GM19043 (cell line): ENCODE measurements at regions not wholly inside any gene's neighbourhood (a gene's known extent, or its start where the extent isn't known, plus 50 kb on each side); places are given as distances from the start of the nearest gene placed in this dataset.

ENCODE experiments used
- ATAC-seq: cut with Tn5 transposase; IDR thresholded peaks from one replicate; pipeline ENCODE4 v1.9.1; 2021; ENCODE audit warnings: low read depth; ENCODE audit not compliant: unreplicated experiment

DNA sequence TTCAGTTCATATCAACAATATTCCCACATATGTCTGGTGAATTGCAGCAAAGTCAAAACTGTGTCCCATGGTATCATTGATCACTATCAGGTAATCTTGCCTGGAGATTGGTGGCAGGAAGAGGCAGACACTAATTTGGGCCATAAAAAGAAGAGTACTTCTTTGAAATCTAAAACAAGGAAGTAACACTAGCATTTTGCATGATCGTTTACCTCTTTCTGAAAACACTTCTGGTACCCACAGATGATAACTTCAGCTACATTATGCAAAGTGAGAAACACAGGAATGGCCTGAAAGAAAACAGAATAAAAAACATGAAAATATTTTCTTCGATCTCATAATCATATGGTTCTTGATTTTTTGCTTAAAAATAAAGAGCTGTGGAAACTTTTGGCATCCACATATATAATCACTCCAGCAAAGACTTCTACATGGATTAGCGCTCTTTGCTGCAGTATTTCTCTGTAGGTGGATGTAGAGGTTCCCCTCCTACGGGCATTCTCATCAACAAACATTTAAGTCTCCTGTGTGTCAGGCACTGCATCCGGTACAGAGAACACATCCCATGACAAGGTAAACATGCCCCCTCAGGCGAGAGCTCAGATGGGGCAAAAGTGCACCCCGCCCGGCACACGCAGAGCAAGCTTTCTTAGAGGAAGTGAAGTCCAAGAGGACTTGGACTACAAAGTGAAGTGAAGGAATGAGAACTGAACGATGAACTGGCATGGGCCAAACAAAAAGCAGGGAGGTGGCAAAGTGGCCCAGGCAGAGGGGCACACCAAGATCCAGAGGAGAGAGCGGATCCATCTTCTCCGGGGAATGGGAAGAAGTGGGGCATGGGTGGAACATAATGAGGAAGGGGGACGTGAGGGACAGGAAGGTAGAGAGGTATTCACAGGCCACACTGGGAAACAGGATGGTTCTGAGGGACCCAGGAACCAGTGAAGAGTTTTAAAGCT lies 68.0 kb upstream of the RIOK3 start:
- peak; percentile 61 for ATAC-seq

DNA sequence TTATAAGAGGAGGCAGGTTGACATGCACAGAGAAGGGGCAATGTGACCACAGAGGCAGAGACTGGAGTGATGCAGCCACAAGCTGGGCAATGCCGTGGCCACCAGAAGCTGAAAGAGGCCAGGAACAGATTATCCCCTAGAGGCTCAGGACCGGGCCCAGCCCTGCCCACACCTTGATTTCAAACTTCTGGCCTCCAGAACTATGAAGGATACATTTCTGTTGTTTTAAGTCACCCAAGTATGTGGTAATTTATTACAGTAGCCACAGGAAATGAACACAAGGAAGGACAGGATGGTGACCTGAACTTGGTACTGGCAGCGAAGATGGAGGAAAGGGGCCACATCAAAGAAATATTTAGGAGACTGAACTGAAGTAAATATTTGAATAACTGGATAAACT lies 66.8 kb upstream of the RIOK3 start:
- no peak for ATAC-seq

DNA sequence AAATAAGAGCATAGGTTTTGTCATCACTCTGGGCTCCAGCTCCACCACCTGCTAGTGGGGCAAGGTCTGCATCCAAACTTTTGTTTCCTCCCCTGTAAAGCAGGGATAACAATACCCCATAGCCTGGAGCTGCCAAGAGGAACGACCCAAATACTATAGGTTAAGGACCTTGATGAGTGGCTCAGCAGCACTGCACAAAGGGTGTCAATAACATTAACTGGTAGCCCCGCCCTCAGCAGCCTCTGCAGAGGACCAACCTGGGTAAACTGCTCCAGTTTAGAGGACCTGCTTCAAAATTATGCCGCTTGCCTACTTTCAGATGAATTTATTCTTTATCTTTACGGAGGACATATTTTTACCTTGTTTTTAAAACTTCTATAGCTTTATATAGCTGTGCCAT lies 65.8 kb upstream of the RIOK3 start:
- no peak for ATAC-seq

DNA sequence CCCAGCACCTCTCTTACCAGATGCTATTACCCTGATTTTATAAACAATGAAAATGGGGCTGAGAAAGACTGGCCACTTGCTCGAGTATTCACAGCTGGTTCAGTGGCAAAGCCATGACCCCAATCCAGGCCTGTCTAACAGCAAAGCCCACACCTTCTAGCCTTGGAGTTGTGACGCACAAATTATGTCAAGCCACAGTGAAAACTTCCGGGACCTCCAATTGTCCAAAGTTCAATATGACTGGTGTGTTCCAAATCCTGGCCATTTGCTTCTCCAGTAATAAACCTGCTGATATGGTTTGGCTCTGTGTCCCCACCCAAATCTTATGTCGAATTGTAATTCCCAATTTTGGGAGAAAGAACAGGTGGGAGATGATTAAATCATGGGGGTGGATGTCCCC lies 64.7 kb upstream of the RIOK3 start:
- ATAC-seq = no peak

DNA sequence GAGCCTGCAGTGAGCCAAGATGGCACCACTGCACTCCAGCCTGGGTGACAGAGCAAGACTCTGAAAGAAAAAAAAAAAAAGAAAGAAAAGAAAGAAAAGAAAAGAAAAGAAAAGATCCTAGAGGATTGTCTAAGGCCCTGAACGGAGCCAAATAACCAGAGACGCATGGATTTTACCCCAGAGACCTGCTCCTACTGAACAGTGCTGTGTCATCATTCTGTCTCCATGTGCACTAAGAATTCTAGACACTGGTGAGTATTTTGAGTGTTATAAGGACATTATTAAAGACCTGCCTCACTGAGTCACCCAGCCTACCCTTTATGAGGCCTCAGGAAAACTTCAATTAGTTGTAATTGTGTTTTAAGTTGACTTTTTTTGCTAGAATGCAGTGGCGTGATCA lies 61.9 kb upstream of the RIOK3 start:
- ATAC-seq = no peak

DNA sequence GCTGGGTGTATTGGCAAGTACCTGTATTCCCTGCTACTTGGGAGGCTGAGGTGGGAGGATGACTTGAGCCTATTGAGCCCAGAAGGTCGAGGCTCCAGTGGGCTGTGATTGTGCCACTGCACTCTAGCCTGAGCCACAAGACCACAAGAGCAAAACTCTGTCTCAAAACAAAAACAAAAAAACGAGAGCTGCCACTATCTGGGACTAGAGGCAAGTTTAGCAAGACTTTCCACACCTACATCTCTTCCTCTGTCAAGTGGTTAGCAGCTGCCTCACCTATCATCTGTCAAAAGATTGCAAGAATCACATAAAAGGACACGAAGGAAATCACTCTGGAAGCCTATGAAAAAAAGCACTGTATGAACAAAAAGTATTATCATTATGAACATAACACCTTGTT lies 55.2 kb upstream of the RIOK3 start:
- ATAC-seq = no peak

DNA sequence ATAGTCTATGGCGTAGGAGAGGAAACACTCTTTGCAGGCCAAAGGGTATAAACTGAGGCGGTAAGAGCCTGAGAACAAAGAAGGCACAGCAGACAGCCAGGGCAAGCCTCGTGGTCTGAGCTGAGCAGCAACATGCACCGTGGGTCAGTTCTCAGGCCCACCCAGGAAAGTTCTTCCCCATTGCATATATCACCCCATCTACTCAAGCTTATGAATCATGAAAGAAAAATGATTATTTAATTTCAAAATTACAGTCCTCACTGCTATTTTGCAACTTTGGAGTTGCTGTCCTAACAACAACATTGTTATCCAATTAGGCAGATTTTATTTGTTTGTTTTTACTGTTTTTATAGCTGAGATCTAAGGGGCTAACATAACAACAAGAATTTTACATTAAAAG lies 54.7 kb upstream of the RIOK3 start:
- ATAC-seq = no peak

DNA sequence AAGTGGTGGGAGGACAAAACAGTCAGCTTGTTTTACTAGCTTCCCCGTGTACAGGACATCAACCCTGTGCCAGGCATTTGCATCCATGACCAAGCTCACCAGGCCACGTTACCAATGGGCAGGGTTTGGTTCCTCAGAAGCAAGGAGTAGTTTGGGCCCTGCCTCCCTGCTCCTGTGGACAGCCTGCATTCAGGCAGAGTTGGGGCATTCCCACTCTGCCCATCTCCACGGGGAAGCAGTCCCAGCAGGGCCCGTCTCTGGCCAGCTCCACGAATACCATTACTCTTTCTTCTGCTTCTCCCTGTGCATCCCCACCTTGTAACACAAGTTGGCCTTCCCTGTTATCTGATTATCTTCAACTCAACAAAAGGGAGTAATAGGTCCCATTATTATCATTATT lies 54.0 kb upstream of the RIOK3 start:
- no peak for ATAC-seq

DNA sequence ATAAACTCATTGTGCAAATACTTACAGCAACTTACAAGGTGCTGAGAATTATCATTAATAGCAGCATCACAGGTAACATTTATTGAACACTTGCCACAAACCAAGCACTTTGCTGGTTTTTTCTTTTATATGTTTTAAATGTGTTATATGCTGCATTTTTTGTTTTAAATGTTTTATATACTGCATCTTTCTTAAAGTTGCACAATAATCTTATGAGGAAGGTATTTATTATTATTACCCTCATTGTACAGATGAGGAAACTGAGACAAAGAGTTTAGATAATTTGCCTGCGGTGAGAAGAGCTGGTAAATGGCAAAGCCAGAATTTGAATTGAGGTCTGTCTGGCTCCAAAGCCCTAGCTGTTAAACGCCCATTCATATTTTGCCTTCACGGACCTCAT lies 52.2 kb upstream of the RIOK3 start:
- ATAC-seq = no peak

DNA sequence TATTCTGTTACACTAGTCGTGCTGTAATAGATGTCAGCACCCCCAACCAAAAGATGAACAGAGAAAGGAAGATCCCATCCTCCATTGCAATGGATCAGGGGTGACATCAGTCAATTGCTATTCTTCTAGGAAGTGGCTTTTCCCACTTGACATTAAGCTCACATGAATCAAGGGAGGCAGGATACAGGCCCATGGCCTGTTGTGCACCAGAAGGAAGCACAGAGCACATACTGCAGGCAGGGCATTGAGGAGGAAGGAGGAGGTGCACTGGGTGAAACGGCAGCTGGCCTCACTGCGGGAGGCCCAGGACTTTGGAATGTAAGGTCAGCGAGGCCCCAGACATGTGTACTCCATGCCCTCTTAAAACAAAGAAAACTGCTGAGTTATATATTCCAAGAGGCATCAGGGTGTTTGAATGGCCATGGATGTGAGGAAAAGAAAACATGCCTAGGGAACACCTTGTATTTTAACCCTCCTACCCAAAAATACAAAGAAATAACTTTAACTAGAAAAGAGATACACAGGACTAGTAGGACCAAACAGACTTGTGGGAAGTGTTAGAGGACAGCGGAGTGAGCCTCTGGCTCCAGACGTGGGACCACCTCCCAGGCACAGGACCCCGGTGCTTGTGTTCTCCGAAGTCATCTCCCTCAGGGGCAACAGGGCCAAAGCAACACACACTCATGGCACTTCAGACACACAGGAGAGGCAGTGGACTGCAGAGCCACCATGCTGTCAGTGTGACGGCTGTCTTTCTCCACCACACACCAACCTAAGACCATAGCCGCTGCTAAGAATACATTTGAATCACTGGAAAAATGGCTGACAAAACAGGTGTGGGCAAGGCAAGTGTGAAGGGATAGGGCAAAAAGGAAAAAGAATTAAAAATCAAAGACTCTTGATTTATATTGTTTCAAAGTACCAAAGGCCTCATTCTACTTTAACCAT lies 51.4 kb upstream of the RIOK3 start:
- ATAC-seq = no peak
